K562 (cell line): ENCODE measurements at regions not wholly inside any gene's neighbourhood (a gene's known extent, or its start where the extent isn't known, plus 50 kb on each side); places are given as distances from the start of the nearest gene placed in this dataset.

Experiments used
- ATAC-seq: fragments of 200-7000 bp; cut with Tn5 transposase; 3 replicates; pipeline ENCODE4 v1.9.1; 2020; ENCODE audit warnings: moderate library complexity
- BruUV-seq: library from RNA; stranded (reverse); fragments of 400-500 nt; replicated peaks from 2 replicates; lab custom pipeline; 2021; lab: Mats Ljungman, UMichigan
- CTCF ChIA-PET: fragments of 300-600 bp; formaldehyde crosslinking; extraction: SDS; loops from one replicate; lab custom pipeline; 2021; ENCODE audit warnings: low intra/inter-chr PET ratio; lab: Yijun Ruan, JAX
- POLR2A ChIA-PET: fragments of 300-600, 350-650 bp; sonication (Branson Sonifier 250); formaldehyde crosslinking; extraction: SDS; loops from one replicate; lab custom pipeline; 2021; ENCODE audit warnings: antibody characterized with exemption, inconsistent platforms; lab: Yijun Ruan, JAX
- DNase-seq, 4 experiments: peaks; one replicate each; pipeline versions ENCODE4 v3.0.0 to v3.0.0-alpha.2; 2011 to 2018; ENCODE audit warnings: low spot score in 3 of 4, mixed read lengths in 3 of 4; ENCODE audit errors: extremely low read depth in 1 of 4
- FAIRE-seq: peaks from 2 replicates; lab custom pipeline; 2011; peaks lifted over from hg19 to GRCh38; lab: Jason Lieb, UNC
- H2AFZ ChIP-seq: 2 replicates; pipeline ENCODE4 v1.6.0; 2011; ENCODE audit warnings: low read depth, low read length, control low read depth, inconsistent platforms
- H3K27ac ChIP-seq: fragments of 200-600 bp; 3 replicates; pipeline ENCODE4 v1.8.0; 2011; ENCODE audit warnings: low read depth, mild to moderate bottlenecking, control low read depth, inconsistent platforms, low read length, moderate library complexity, mixed read lengths; ENCODE audit errors: extremely low read depth
- H3K27me3 ChIP-seq, 2 experiments: fragments of 300-600 bp in 1 of 2; 2 replicates in 1 of 2; 3 replicates in 1 of 2; pipeline versions ENCODE4 v1.6.0 to v1.8.0; 2011; ENCODE audit warnings: inconsistent platforms in 2 of 2, low read length in 2 of 2, mild to moderate bottlenecking in 1 of 2, mixed read lengths in 1 of 2, moderate library complexity in 1 of 2; ENCODE audit not compliant: control insufficient read depth in 2 of 2, insufficient read depth in 2 of 2
- H3K36me3 ChIP-seq: fragments of 300-600 bp; 3 replicates; pipeline ENCODE4 v1.8.0; 2011; ENCODE audit warnings: mild to moderate bottlenecking, low read length, inconsistent platforms; ENCODE audit not compliant: control insufficient read depth, insufficient read depth
- H3K4me1 ChIP-seq, 2 experiments: fragments of 200-600 bp in 1 of 2; replicated peaks in 1 of 2; 2 replicates in 1 of 2; 3 replicates in 1 of 2; pipeline versions ENCODE4 v1.5.1 to v1.8.0; 2011; ENCODE audit warnings: inconsistent platforms in 2 of 2, low read length in 2 of 2, mild to moderate bottlenecking in 1 of 2, mixed read lengths in 1 of 2, moderate library complexity in 1 of 2; ENCODE audit not compliant: control insufficient read depth in 2 of 2, insufficient read depth in 2 of 2
- H3K4me2 ChIP-seq: 2 replicates; pipeline ENCODE4 v1.6.1; 2011; ENCODE audit warnings: low read length, control low read depth, inconsistent platforms, mixed read lengths; ENCODE audit not compliant: insufficient read depth
- H3K4me3 ChIP-seq: fragments of 200-600 bp; sonication (generic), shearing (Covaris generic); 2 replicates; pipeline ENCODE4 v1.5.1; 2016; ENCODE audit warnings: control low read depth, inconsistent platforms
- H3K79me2 ChIP-seq: fragments of 200-600 bp; 3 replicates; pipeline ENCODE4 v1.8.0; 2011; ENCODE audit warnings: low read length, inconsistent platforms; ENCODE audit not compliant: control insufficient read depth, insufficient read depth
- H3K9ac ChIP-seq, 2 experiments: 2 replicates each; pipeline versions ENCODE4 v1.6.0 to v1.6.1; 2011; ENCODE audit warnings: low read depth in 2 of 2, low read length in 2 of 2, control low read depth in 1 of 2, inconsistent platforms in 1 of 2, mild to moderate bottlenecking in 1 of 2, mixed read lengths in 1 of 2; ENCODE audit not compliant: insufficient read depth in 1 of 2
- H3K9me1 ChIP-seq: one replicate; pipeline ENCODE4 v1.6.0; 2011; ENCODE audit warnings: inconsistent platforms, mild to moderate bottlenecking, low read length, moderate library complexity; ENCODE audit not compliant: control insufficient read depth, insufficient read depth
- H3K9me3 ChIP-seq: replicated peaks from 2 replicates; pipeline ENCODE4 v1.5.1; 2011; ENCODE audit warnings: low read depth, low read length, inconsistent platforms; ENCODE audit not compliant: control insufficient read depth, insufficient read depth
- H4K20me1 ChIP-seq: replicated peaks from 2 replicates; pipeline ENCODE4 v1.6.1; 2011; ENCODE audit warnings: low read length, inconsistent platforms, mixed read lengths; ENCODE audit not compliant: control insufficient read depth, insufficient read depth
- BCL6 ChIP-seq: fragments of 250-450 bp; sonication (Bioruptor Pico); IDR thresholded peaks from 2 replicates; pipeline ENCODE4 v1.4.0; 2020
- CBX5 ChIP-seq: IDR thresholded peaks from 2 replicates; pipeline ENCODE4 v1.6.1; 2014; ENCODE audit warnings: low read depth, borderline replicate concordance
- ETV5 ChIP-seq: sonication (generic); formaldehyde crosslinking; IDR thresholded peaks from 2 replicates; pipeline ENCODE4 v1.4.0; 2020; ENCODE audit warnings: low read depth, mild to moderate bottlenecking, missing genetic modification reagents
- FOXP1 ChIP-seq: sonication (generic); formaldehyde crosslinking; IDR thresholded peaks from 2 replicates; pipeline ENCODE4 v1.8.0; 2022; ENCODE audit warnings: mild to moderate bottlenecking, missing genetic modification reagents
- HES1 ChIP-seq: fragments of 450-650 bp; IDR thresholded peaks from 2 replicates; pipeline ENCODE4 v1.6.1; 2016; ENCODE audit warnings: low read depth, mild to moderate bottlenecking, moderate library complexity
- HINFP ChIP-seq: fragments of 450-650 bp; conservative IDR thresholded peaks from 2 replicates; pipeline ENCODE4 v1.6.1; 2016; ENCODE audit warnings: missing genetic modification characterization, low read depth, mild to moderate bottlenecking, control low read depth, missing compliant biosample characterization
- ILK ChIP-seq: fragments of 450-650 bp; IDR thresholded peaks from 2 replicates; pipeline ENCODE4 v1.6.1; 2016; ENCODE audit warnings: missing genetic modification characterization, low read depth, mild to moderate bottlenecking, missing compliant biosample characterization, moderate library complexity, borderline replicate concordance
- MBD1 ChIP-seq: fragments of 250-450 bp; sonication (Bioruptor Pico); IDR thresholded peaks from 2 replicates; pipeline ENCODE4 v1.8.0; 2022; ENCODE audit warnings: inconsistent platforms
- NFRKB ChIP-seq: fragments of 450-650 bp; IDR thresholded peaks from 2 replicates; pipeline ENCODE4 v1.6.1; 2016; ENCODE audit warnings: low read depth
- RBM14 ChIP-seq: fragments of 200-400 bp; formaldehyde crosslinking; IDR thresholded peaks from 2 replicates; pipeline ENCODE4 v1.6.1; 2018; ENCODE audit warnings: low read depth, mild to moderate bottlenecking, low read length, moderate library complexity, borderline replicate concordance; ENCODE audit not compliant: insufficient read depth
- RFX7 ChIP-seq: fragments of 250-450 bp; sonication (Bioruptor Pico); IDR thresholded peaks from 2 replicates; pipeline ENCODE4 v1.5.1; 2021; ENCODE audit warnings: mild to moderate bottlenecking
- SAFB2 ChIP-seq: fragments of 200-400 bp; formaldehyde crosslinking; IDR thresholded peaks from 2 replicates; pipeline ENCODE4 v1.6.1; 2018; ENCODE audit warnings: borderline replicate concordance, low read length, low read depth, moderate library complexity; ENCODE audit not compliant: severe bottlenecking
- SNIP1 ChIP-seq: fragments of 450-650 bp; IDR thresholded peaks from 2 replicates; pipeline ENCODE4 v1.7.1; 2017; ENCODE audit warnings: low read depth, mild to moderate bottlenecking
- TCF3 ChIP-seq: sonication (generic); formaldehyde crosslinking; IDR thresholded peaks from 2 replicates; pipeline ENCODE4 v1.4.0; 2020; ENCODE audit warnings: mild to moderate bottlenecking, missing genetic modification reagents
- WGBS: fragments of 100-300 bp; shearing (Covaris generic); methylation state at CpG from one replicate; pipeline ENCODE4 v1.1.6; 2016; ENCODE audit warnings: low coverage, mixed read lengths; ENCODE audit not compliant: insufficient coverage; ENCODE audit errors: missing lambda C conversion rate; 5-methylcytosine and 5-hydroxymethylcytosine counted together
- in situ Hi-C: fragments of 300-500 bp; cut with MboI; formaldehyde crosslinking; loops from 4 replicates; pipeline ENCODE4 v1.15.0; 2018; ENCODE audit warnings: inconsistent platforms, mixed read lengths
- intact Hi-C: fragments of 100-400 bp; cut with micrococcal nuclease; formaldehyde crosslinking; loops from 2 replicates; pipeline ENCODE4 v1.14.2; 2022

GRCh38 chr5:21097661-21098060 is 1109.7 kb upstream of the CDH18 start:
- DNase-seq (no peak), ATAC-seq (no peak), FAIRE-seq (no peak)
- Histone ChIP-seq H3K9me3 (peaks cover 2% of the 10 kb centered on the region), H3K9me1 (no peaks in the 10 kb centered on the region), H3K4me3 (no peak overlapping the region), H3K27me3 (no peaks in the 10 kb centered on the region), H3K4me1 (no peaks in the 10 kb centered on the region), H3K36me3 (no peaks in the 10 kb centered on the region), H4K20me1 (no peaks in the 10 kb centered on the region), H3K79me2 (no peaks in the 10 kb centered on the region), H3K9ac (no peak overlapping the region), H3K27ac (no peak overlapping the region), H3K4me2 (no peak overlapping the region), H2AFZ (no peak overlapping the region)
- no TSS peak for BruUV-seq
- in situ Hi-C loops, result no loop called here
- WGBS, result 0% methylated on average over 1 of the region's 1 CpG
- intact Hi-C loops, result no loop called here
- CTCF ChIA-PET, result no interaction called here
- POLR2A ChIA-PET, result no interaction called here
- TF ChIP-seq ETV5 (CRISPR knock-in tag) (no peak), RBM14 (no peak), CBX5 (no peak), NFRKB (no peak), TCF3 (CRISPR knock-in tag) (no peak), HES1 (no peak), RFX7 (no peak), MBD1 (CRISPR knock-in tag) (no peak), BCL6 (CRISPR knock-in tag) (no peak), SNIP1 (no peak), ILK (tag) (no peak), SAFB2 (no peak), HINFP (tag) (no peak), FOXP1 (CRISPR knock-in tag) (no peak)
